GM23248 (cell line): ENCODE measurements at regions not wholly inside any gene's neighbourhood (a gene's known extent, or its start where the extent isn't known, plus 50 kb on each side); places are given as distances from the start of the nearest gene placed in this dataset.

Experiments used
- DNase-seq: peaks from one replicate; pipeline ENCODE4 v3.0.0-alpha.2; 2015
- H2AFZ ChIP-seq: fragments of 200-600 bp; sonication (generic); 2 replicates; pipeline ENCODE4 v1.6.1; 2016; ENCODE audit warnings: antibody characterized with exemption
- H3F3A ChIP-seq: fragments of 200-600 bp; sonication (generic); 2 replicates; pipeline ENCODE4 v1.6.1; 2016; ENCODE audit warnings: mild to moderate bottlenecking, antibody characterized with exemption, mixed run types; ENCODE audit not compliant: insufficient read depth
- H3K27ac ChIP-seq: fragments of 200-600 bp; sonication (generic); 2 replicates; pipeline ENCODE4 v1.5.1; 2016; ENCODE audit warnings: mild to moderate bottlenecking
- H3K27me3 ChIP-seq: fragments of 200-600 bp; sonication (generic); replicated peaks from 2 replicates; pipeline ENCODE4 v1.6.1; 2016; ENCODE audit warnings: mild to moderate bottlenecking; ENCODE audit not compliant: insufficient read depth
- H3K36me3 ChIP-seq: fragments of 200-600 bp; sonication (generic); 2 replicates; pipeline ENCODE4 v1.6.1; 2016; ENCODE audit warnings: low read depth, mild to moderate bottlenecking
- H3K4me1 ChIP-seq: fragments of 200-600 bp; sonication (generic); 2 replicates; pipeline ENCODE4 v1.6.1; 2016; ENCODE audit warnings: mild to moderate bottlenecking; ENCODE audit not compliant: insufficient read depth
- H3K4me2 ChIP-seq: fragments of 200-600 bp; sonication (generic); one replicate; pipeline ENCODE4 v1.6.1; 2016; ENCODE audit warnings: mild to moderate bottlenecking; ENCODE audit not compliant: unreplicated experiment
- H3K4me3 ChIP-seq: fragments of 200-600 bp; sonication (generic); 2 replicates; pipeline ENCODE4 v1.5.1; 2016; ENCODE audit warnings: mild to moderate bottlenecking
- H3K79me2 ChIP-seq: fragments of 200-600 bp; sonication (generic); 2 replicates; pipeline ENCODE4 v1.6.1; 2016; ENCODE audit warnings: mild to moderate bottlenecking; ENCODE audit not compliant: insufficient read depth
- H3K9ac ChIP-seq: fragments of 200-600 bp; sonication (generic); 2 replicates; pipeline ENCODE4 v1.6.1; 2016; ENCODE audit warnings: mild to moderate bottlenecking
- H3K9me2 ChIP-seq: fragments of 200-600 bp; sonication (generic); 2 replicates; pipeline ENCODE4 v1.6.1; 2016; ENCODE audit warnings: mixed run types, mild to moderate bottlenecking, moderate library complexity; ENCODE audit not compliant: insufficient read depth
- H3K9me3 ChIP-seq: fragments of 200-600 bp; sonication (generic); one replicate; pipeline ENCODE4 v1.6.1; 2017; ENCODE audit warnings: low read depth
- H4K20me1 ChIP-seq: fragments of 200-600 bp; sonication (generic); 2 replicates; pipeline ENCODE4 v1.6.0; 2016; ENCODE audit not compliant: insufficient read depth
- EZH2 ChIP-seq: fragments of 200-600 bp; sonication (generic); IDR thresholded peaks from 2 replicates; pipeline ENCODE4 v1.6.1; 2018; ENCODE audit warnings: antibody characterized with exemption, mild to moderate bottlenecking; ENCODE audit not compliant: insufficient read depth, poor library complexity, severe bottlenecking
- EZH2phosphoT487 ChIP-seq: fragments of 200-600 bp; sonication (generic); IDR thresholded peaks from 2 replicates; pipeline ENCODE4 v1.6.1; 2018; ENCODE audit warnings: antibody characterized with exemption, moderate library complexity, mild to moderate bottlenecking, low read depth; ENCODE audit not compliant: insufficient read depth
- WGBS, 2 experiments: methylation state at CpG; one replicate each; pipeline ENCODE4 v1.1.6; 2015 to 2017; ENCODE audit warnings: low lambda C conversion rate in 2 of 2, low coverage in 1 of 2; ENCODE audit errors: missing lambda C conversion rate in 2 of 2; 5-methylcytosine and 5-hydroxymethylcytosine counted together
- in situ Hi-C: fragments of 300-500 bp; cut with MboI; formaldehyde crosslinking; loops from 2 replicates; pipeline ENCODE4 v1.15.0; 2020

DNA sequence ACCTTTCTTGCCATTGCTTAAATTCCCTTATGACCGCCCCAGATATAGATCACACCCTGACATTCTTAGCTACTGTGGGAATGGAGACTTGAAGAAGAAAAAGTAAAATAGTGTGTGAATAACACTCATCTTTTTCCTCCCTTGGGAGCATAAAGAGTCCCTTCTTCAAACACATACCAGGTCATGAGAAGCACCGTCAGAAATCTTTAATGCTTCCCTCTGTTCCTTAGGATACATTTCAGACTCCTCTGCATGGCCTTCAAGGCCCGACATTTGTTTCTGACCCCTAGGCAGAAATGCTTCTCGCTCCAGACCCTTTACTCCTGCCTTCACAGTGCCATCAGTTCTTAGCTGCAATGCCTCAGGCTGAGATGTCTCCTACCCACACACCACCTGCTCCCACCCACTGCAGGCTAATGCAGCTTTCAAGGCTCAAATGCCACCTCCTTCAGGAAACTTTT, 143.8 kb upstream of the IL12A start:
- Histone ChIP-seq H3K4me2 (no peak overlapping the region), H3K79me2 (peaks cover 100% of the 10 kb centered on the region), H3K4me1 (no peaks in the 10 kb centered on the region), H3K27me3 (no peaks in the 10 kb centered on the region), H3K9me2 (no peaks in the 10 kb centered on the region), H2AFZ (no peak overlapping the region), H3K27ac (no peak overlapping the region), H3F3A (no peaks in the 10 kb centered on the region), H4K20me1 (no peaks in the 10 kb centered on the region), H3K36me3 (no peaks in the 10 kb centered on the region), H3K9ac (no peak overlapping the region), H3K4me3 (no peak overlapping the region), H3K9me3 (no peaks in the 10 kb centered on the region)
- no peak for DNase-seq
- WGBS, 2 experiments, result 98% methylated on average over 4 of the region's 4 CpGs
- TF ChIP-seq EZH2 (no peak), EZH2phosphoT487 (no peak)
- in situ Hi-C loops, result no loop called here

DNA sequence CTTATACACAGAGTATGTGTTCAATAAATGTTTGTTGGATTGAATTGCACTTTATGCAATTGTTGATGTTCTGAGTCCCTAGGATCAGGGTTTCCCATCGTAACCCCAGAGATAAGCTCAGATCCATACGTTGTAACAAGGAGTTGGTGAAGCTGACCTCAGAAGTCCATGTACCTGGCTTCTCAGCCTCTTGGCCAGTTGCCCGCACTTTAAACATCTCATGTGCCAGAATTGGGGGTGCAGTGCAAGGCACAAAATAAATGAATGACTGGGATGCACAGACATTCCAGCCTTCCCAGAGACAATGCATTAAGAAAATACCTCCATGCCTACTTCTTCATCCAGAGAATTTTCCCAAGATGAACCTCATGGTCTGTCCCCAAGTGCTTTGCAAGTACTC, 142.9 kb upstream of the IL12A start:
- H3F3A ChIP-seq, result no peaks in the 10 kb centered on the region
- peaks cover 100% of the 10 kb centered on the region for H3K79me2 ChIP-seq
- H3K36me3 ChIP-seq, result no peaks in the 10 kb centered on the region
- H2AFZ ChIP-seq, result no peak overlapping the region
- H3K9ac ChIP-seq, result no peak overlapping the region
- no peak for TF ChIP-seq EZH2phosphoT487
- TF ChIP-seq EZH2, result no peak
- WGBS, 2 experiments, result 94 to 98% methylated on average over 3 of the region's 3 CpGs
- no peak for DNase-seq
- no peaks in the 10 kb centered on the region for H3K9me2 ChIP-seq
- H3K4me1 ChIP-seq, result no peaks in the 10 kb centered on the region
- H4K20me1 ChIP-seq, result no peaks in the 10 kb centered on the region
- no peak overlapping the region for H3K4me3 ChIP-seq
- no peaks in the 10 kb centered on the region for H3K9me3 ChIP-seq
- H3K4me2 ChIP-seq, result no peak overlapping the region
- no peak overlapping the region for H3K27ac ChIP-seq
- no peaks in the 10 kb centered on the region for H3K27me3 ChIP-seq
- in situ Hi-C loops, result no loop called here

DNA sequence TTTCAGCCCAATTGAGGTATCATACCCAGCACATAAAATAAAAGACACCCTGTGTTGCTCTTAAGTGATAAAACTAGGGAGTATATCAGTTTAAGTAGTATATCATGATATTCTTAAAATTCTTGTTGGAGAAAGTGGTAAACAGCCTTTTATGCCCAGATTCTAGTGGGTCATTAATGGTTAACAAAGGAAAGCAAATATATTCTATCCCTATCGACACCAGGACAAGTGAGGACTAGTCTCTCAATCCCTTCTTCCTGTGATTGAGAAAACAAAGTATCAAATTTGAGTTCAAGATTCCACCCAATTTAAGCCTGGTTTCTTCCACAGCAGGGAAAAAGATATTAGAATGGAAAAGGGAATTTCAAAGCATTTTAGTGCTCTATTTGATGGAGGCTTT, 142.4 kb upstream of the IL12A start:
- H3K27me3 ChIP-seq, result no peaks in the 10 kb centered on the region
- no peak overlapping the region for H3K4me3 ChIP-seq
- H3K9ac ChIP-seq, result no peak overlapping the region
- H3K9me2 ChIP-seq, result no peaks in the 10 kb centered on the region
- H3K36me3 ChIP-seq, result no peaks in the 10 kb centered on the region
- H3K4me2 ChIP-seq, result no peak overlapping the region
- in situ Hi-C loops, result no loop called here
- no peaks in the 10 kb centered on the region for H4K20me1 ChIP-seq
- H3K27ac ChIP-seq, result no peak overlapping the region
- whole genome bisulfite sequencing, 2 experiments, result 89 to 100% methylated on average over 1 of the region's 1 CpG
- peaks cover 100% of the 10 kb centered on the region for H3K79me2 ChIP-seq
- no peak for DNase-seq
- TF ChIP-seq EZH2phosphoT487 (no peak), EZH2 (no peak)
- H3K9me3 ChIP-seq, result no peaks in the 10 kb centered on the region
- no peak overlapping the region for H2AFZ ChIP-seq
- H3K4me1 ChIP-seq, result no peaks in the 10 kb centered on the region
- no peaks in the 10 kb centered on the region for H3F3A ChIP-seq

DNA sequence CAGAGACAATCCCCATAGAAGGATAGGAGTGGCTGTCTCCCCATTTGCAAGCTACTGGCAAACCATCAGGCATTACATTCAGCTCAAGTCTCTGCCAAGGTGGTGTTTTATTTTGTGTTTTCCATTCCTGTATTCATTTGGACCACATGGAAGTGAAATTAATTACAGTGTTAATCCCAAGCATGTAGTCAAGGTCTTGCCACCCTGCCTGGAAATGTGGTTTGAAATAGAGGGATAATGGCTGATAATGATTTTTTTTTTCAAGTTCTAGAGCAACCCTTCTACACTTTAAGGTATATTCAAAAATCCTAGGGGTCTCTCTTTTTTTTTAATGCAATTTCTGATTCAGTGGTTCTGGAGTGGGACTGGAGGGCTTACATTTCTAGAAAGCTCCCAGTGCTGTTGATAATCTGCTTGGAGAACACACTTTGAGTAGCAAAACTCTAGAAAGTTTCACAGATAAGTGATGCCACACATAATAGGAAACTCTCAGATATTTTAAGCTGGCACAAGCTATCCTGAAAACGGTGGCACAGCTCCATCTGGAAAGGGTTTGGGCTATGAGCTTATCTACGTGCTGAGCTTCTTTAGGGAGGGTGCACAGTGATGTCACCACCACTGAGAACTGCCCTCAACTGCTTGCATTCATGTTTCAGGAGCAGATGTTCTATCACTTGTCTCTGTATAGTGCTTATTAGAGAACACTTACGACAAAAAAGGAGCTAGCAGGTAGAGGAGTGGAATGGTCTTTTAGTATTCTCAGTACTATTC, 140.1 kb upstream of the IL12A start:
- no peak overlapping the region for H3K4me3 ChIP-seq
- H3K27me3 ChIP-seq, result no peaks in the 10 kb centered on the region
- no peak overlapping the region for H3K27ac ChIP-seq
- H3K79me2 ChIP-seq, result peaks cover 100% of the 10 kb centered on the region
- TF ChIP-seq EZH2phosphoT487 (no peak), EZH2 (no peak)
- peak; percentile 12 for DNase-seq
- no peaks in the 10 kb centered on the region for H4K20me1 ChIP-seq
- H3K9me2 ChIP-seq, result no peaks in the 10 kb centered on the region
- no peak overlapping the region for H3K9ac ChIP-seq
- no peak overlapping the region for H3K4me2 ChIP-seq
- H3F3A ChIP-seq, result peaks cover 7% of the 10 kb centered on the region
- H3K4me1 ChIP-seq, result peaks cover 17% of the 10 kb centered on the region
- H3K9me3 ChIP-seq, result no peaks in the 10 kb centered on the region
- no peak overlapping the region for H2AFZ ChIP-seq
- no peaks in the 10 kb centered on the region for H3K36me3 ChIP-seq
- WGBS, 2 experiments, result 86 to 92% methylated on average over 3 of the region's 3 CpGs
- in situ Hi-C loops, result no loop called here
